ENCODE measurements at regions not wholly inside any gene's neighbourhood (a gene's known extent, or its start where the extent isn't known, plus 50 kb on each side); places are given as distances from the start of the nearest gene placed in this dataset.

- TF ChIP-seq CTCF (IDR thresholded peaks at IDR 0.05; ENCODE audit: control extremely low read depth, extremely low read depth), result no peak
- H3K4me3 ChIP-seq, result no peak overlapping the region
- ATAC-seq (ENCODE audit: insufficient read depth, low FRiP score) (no peak), DNase-seq (no peak)
- no peaks in the 10 kb centered on the region for H3K4me1 ChIP-seq (ENCODE audit: control insufficient read depth in 5 of 5, insufficient read depth in 5 of 5, low read length in 5 of 5)
- WGBS, 2 donors, result 83 to 93% methylated on average over 15 of the region's 15 CpGs
- no peak overlapping the region for H3K9ac ChIP-seq (ENCODE audit: insufficient read depth in 1 of 2, low read length in 2 of 2)
- H3K36me3 ChIP-seq (ENCODE audit: control insufficient read depth in 4 of 4, insufficient read depth in 4 of 4, low read length in 4 of 4), result no peaks in the 10 kb centered on the region
- H3K27me3 ChIP-seq (ENCODE audit: control insufficient read depth in 3 of 3, insufficient read depth in 3 of 3, low read length in 2 of 3), result peaks cover 0 to 28% (median 2%) of the 10 kb centered on the region in 3 donors
- H3K27ac ChIP-seq (ENCODE audit: low read depth in 1 of 2, low read length in 1 of 2), result no peak overlapping the region
- peaks cover 0 to 2% (median 0%) of the 10 kb centered on the region in 4 donors for H3K9me3 ChIP-seq (ENCODE audit: control insufficient read depth in 4 of 4, insufficient read depth in 3 of 4, low read length in 3 of 4)
These were observed 150.8 kb upstream of the ERG start for GRCh38 chr21:38649120-38649519.

- Histone ChIP-seq H3K9me3 (ENCODE audit: control insufficient read depth in 4 of 4, insufficient read depth in 3 of 4, low read length in 3 of 4) (peaks cover 0 to 2% (median 0%) of the 10 kb centered on the region in 4 donors), H3K27ac (ENCODE audit: low read depth in 1 of 2, low read length in 1 of 2) (no peak overlapping the region), H3K9ac (ENCODE audit: insufficient read depth in 1 of 2, low read length in 2 of 2) (no peak overlapping the region), H3K27me3 (ENCODE audit: control insufficient read depth in 3 of 3, insufficient read depth in 3 of 3, low read length in 2 of 3) (peaks cover 0 to 42% (median 7%) of the 10 kb centered on the region in 3 donors), H3K4me3 (no peak overlapping the region), H3K36me3 (ENCODE audit: control insufficient read depth in 4 of 4, insufficient read depth in 4 of 4, low read length in 4 of 4) (no peaks in the 10 kb centered on the region), H3K4me1 (ENCODE audit: control insufficient read depth in 5 of 5, insufficient read depth in 5 of 5, low read length in 5 of 5) (peaks cover 0 to 1% (median 0%) of the 10 kb centered on the region in 5 donors)
- TF ChIP-seq CTCF (IDR thresholded peaks at IDR 0.05; ENCODE audit: control extremely low read depth, extremely low read depth), result no peak
- 93 to 96% methylated on average over 6 of the region's 6 CpGs for WGBS, 2 donors
- no peak for ATAC-seq (ENCODE audit: insufficient read depth, low FRiP score)
- no peak for DNase-seq
These were observed 153.3 kb upstream of the ERG start for GRCh38 chr21:38651570-38651969.

DNA sequence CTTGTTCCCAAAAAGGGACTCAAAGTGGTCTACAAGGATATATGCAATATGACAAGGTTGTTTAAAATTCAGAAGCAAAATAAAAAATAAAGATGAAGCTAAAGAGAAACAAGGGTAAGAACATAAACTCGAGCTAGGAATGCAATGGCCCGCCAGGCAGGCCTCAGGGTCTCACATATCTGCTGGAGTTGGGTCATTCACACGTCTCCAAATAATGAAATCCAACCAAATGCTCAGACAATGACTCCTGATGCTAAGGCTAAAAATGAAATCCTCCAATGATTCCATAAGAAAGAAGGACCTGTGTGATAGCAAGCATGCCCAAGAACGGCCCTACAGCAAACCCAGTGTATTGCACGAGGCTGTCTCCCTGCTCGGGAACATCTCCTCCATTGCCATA lies 153.3 kb upstream of the ETS2 start:
- Histone ChIP-seq H3K27ac (ENCODE audit: low read depth in 1 of 2, low read length in 1 of 2) (no peak overlapping the region), H3K27me3 (ENCODE audit: control insufficient read depth in 3 of 3, insufficient read depth in 3 of 3, low read length in 2 of 3) (peaks cover 0 to 44% (median 7%) of the 10 kb centered on the region in 3 donors), H3K9me3 (ENCODE audit: control insufficient read depth in 4 of 4, insufficient read depth in 3 of 4, low read length in 3 of 4) (peaks cover 0 to 2% (median 0%) of the 10 kb centered on the region in 4 donors), H3K4me3 (no peak overlapping the region), H3K4me1 (ENCODE audit: control insufficient read depth in 5 of 5, insufficient read depth in 5 of 5, low read length in 5 of 5) (peaks cover 0 to 1% (median 0%) of the 10 kb centered on the region in 5 donors), H3K36me3 (ENCODE audit: control insufficient read depth in 4 of 4, insufficient read depth in 4 of 4, low read length in 4 of 4) (no peaks in the 10 kb centered on the region), H3K9ac (ENCODE audit: insufficient read depth in 1 of 2, low read length in 2 of 2) (no peak overlapping the region)
- no peak for TF ChIP-seq CTCF (IDR thresholded peaks at IDR 0.05; ENCODE audit: control extremely low read depth, extremely low read depth)
- whole genome bisulfite sequencing, 2 donors, result 91 to 95% methylated on average over 6 of the region's 6 CpGs
- DNase-seq (no peak), ATAC-seq (ENCODE audit: insufficient read depth, low FRiP score) (no peak)

DNA sequence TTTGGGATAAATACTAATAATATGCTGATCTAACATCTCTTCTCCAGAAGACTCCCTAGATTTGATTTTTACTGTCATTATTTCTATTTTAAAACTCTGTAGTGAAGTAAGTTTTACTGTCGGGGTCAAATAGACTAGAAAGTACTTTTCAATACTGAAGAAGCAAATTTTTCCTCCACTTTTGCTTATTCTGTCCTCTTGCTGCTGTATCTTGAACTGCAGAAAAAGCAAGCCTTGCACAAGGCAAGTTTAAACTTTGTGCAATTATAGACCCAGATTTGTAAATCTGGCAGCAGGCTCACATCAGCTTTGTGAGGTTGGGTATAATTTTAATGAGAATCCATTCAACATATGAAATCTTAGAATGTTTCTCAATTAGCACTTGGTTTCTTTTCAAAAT lies 151.1 kb upstream of the ETS2 start:
- ATAC-seq (ENCODE audit: insufficient read depth, low FRiP score), result no peak
- Histone ChIP-seq H3K4me3 (no peak overlapping the region), H3K9me3 (ENCODE audit: control insufficient read depth in 4 of 4, insufficient read depth in 3 of 4, low read length in 3 of 4) (peaks cover 0 to 2% (median 0%) of the 10 kb centered on the region in 4 donors), H3K36me3 (ENCODE audit: control insufficient read depth in 4 of 4, insufficient read depth in 4 of 4, low read length in 4 of 4) (no peaks in the 10 kb centered on the region), H3K4me1 (ENCODE audit: control insufficient read depth in 5 of 5, insufficient read depth in 5 of 5, low read length in 5 of 5) (peaks cover 0 to 1% (median 0%) of the 10 kb centered on the region in 5 donors), H3K9ac (ENCODE audit: insufficient read depth in 1 of 2, low read length in 2 of 2) (no peak overlapping the region), H3K27ac (ENCODE audit: low read depth in 1 of 2, low read length in 1 of 2) (no peak overlapping the region), H3K27me3 (ENCODE audit: control insufficient read depth in 3 of 3, insufficient read depth in 3 of 3, low read length in 2 of 3) (peaks cover 0 to 58% (median 25%) of the 10 kb centered on the region in 3 donors)
- DNase-seq, result no peak
- TF ChIP-seq CTCF (IDR thresholded peaks at IDR 0.05; ENCODE audit: control extremely low read depth, extremely low read depth), result no peak
- 90 to 93% methylated on average over 1 of the region's 1 CpG for WGBS, 2 donors

All from lung (tissue), 11 donors.